Activated CD4-positive, alpha-beta T cell treated with anti-CD3 and anti-CD28 coated beads, Interleukin-2, Interleukin-6, amounts not matched to agents 100 ng/mL and 50 ng/mL, durations not matched to agents 16 hours and 8 hours (primary cell): ENCODE measurements at regions not wholly inside any gene's neighbourhood (a gene's known extent, or its start where the extent isn't known, plus 50 kb on each side); places are given as distances from the start of the nearest gene placed in this dataset.
"Not testable (repeated sequence)": the region's sequence is repeated elsewhere in the genome, so short reads cannot be mapped to it uniquely, and the experiment has no call there.

ENCODE experiments used
- DNase-seq: peaks from one replicate; pipeline ENCODE4 v3.0.0-alpha.2; 2020

GRCh38 chr9:97096793-97097192 is 57.9 kb upstream of the CTSV start:
- no peak for DNase-seq

GRCh38 chr9:97089361-97089760 is 50.4 kb upstream of the CTSV start:
- not testable (repeated sequence) for DNase-seq
